Omental fat pad (tissue), 3 donors: ENCODE measurements at regions not wholly inside any gene's neighbourhood (a gene's known extent, or its start where the extent isn't known, plus 50 kb on each side); places are given as distances from the start of the nearest gene placed in this dataset.

ENCODE experiments used
- ATAC-seq: fragments of 150-250 bp; one replicate; pipeline ENCODE4 v1.9.1; 2016; ENCODE audit warnings: mild to moderate bottlenecking, moderate library complexity; ENCODE audit not compliant: low FRiP score
- DNase-seq: peaks from one replicate; pipeline ENCODE4 v3.0.0-alpha.2; 2019; ENCODE audit warnings: low spot score
- CTCF ChIP-seq, 3 donors: fragments of 450-650 bp; IDR thresholded peaks; one replicate each; pipeline ENCODE4 v1.5.1; 2016 to 2017; ENCODE audit warnings: antibody characterized with exemption in 3 of 3, mild to moderate bottlenecking in 3 of 3, moderate library complexity in 2 of 3

- no peak for ATAC-seq
Measured at GRCh38 chr1:80668372-80668771, 1132.4 kb upstream of the ADGRL2 start.

GRCh38 chr1:80666073-80666472, 1134.7 kb upstream of the ADGRL2 start:
- no peak for DNase-seq
- ATAC-seq: no peak
- no peak for TF ChIP-seq CTCF (IDR thresholded peaks at IDR 0.05)

More at GRCh38 chr1:80668372-80668771, 1132.4 kb upstream of the ADGRL2 start:
- no peak for DNase-seq
- no peak for TF ChIP-seq CTCF (IDR thresholded peaks at IDR 0.05)

GRCh38 chr1:80659161-80659560, 1141.6 kb upstream of the ADGRL2 start:
- DNase-seq: no peak
- no peak for ATAC-seq
- TF ChIP-seq CTCF (IDR thresholded peaks at IDR 0.05): no peak

- ATAC-seq (no peak), DNase-seq (no peak)
- TF ChIP-seq CTCF (IDR thresholded peaks at IDR 0.05): no peak
Measured at GRCh38 chr1:80657707-80658106, 1143.0 kb upstream of the ADGRL2 start.

- no peak for TF ChIP-seq CTCF (IDR thresholded peaks at IDR 0.05)
- ATAC-seq (no peak), DNase-seq (no peak)
Measured at GRCh38 chr1:80657044-80657643, 1143.6 kb upstream of the ADGRL2 start.

- no peak for TF ChIP-seq CTCF (IDR thresholded peaks at IDR 0.05)
- ATAC-seq (no peak), DNase-seq (no peak)
Measured at GRCh38 chr1:80656641-80657040, 1144.1 kb upstream of the ADGRL2 start.

GRCh38 chr1:80656014-80656636, 1144.6 kb upstream of the ADGRL2 start:
- TF ChIP-seq CTCF (IDR thresholded peaks at IDR 0.05): no peak
- DNase-seq: no peak
- ATAC-seq: no peak
